Smooth muscle cell (in vitro differentiated cells): ENCODE measurements at regions not wholly inside any gene's neighbourhood (a gene's known extent, or its start where the extent isn't known, plus 50 kb on each side); places are given as distances from the start of the nearest gene placed in this dataset.

Experiments
- DNase-seq: peaks from one replicate; lab custom pipeline; 2025; ENCODE audit not compliant: unreplicated experiment; lab: John Stamatoyannopoulos, UW
- H2AFZ ChIP-seq: fragments of 200-600 bp; sonication (generic); 2 replicates; pipeline ENCODE4 v1.6.0; 2016; ENCODE audit warnings: antibody characterized with exemption, low read depth, mild to moderate bottlenecking
- H3F3A ChIP-seq: fragments of 200-600 bp; sonication (generic); 2 replicates; pipeline ENCODE4 v1.6.0; 2017; ENCODE audit warnings: antibody characterized with exemption, low read depth
- H3K27ac ChIP-seq: fragments of 200-600 bp; sonication (generic); 2 replicates; pipeline ENCODE4 v1.5.1; 2016; ENCODE audit warnings: low read depth, mild to moderate bottlenecking
- H3K27me3 ChIP-seq: fragments of 200-600 bp; sonication (generic); 2 replicates; pipeline ENCODE4 v1.6.1; 2016; ENCODE audit warnings: low read depth, mild to moderate bottlenecking
- H3K36me3 ChIP-seq: fragments of 200-600 bp; sonication (generic); 2 replicates; pipeline ENCODE4 v1.5.1; 2016; ENCODE audit warnings: low read depth
- H3K4me1 ChIP-seq: fragments of 200-600 bp; sonication (generic); 2 replicates; pipeline ENCODE4 v1.5.1; 2016; ENCODE audit warnings: low read depth
- H3K4me2 ChIP-seq: fragments of 200-600 bp; sonication (generic); 2 replicates; pipeline ENCODE4 v1.6.0; 2016; ENCODE audit warnings: mild to moderate bottlenecking
- H3K4me3 ChIP-seq: fragments of 200-600 bp; sonication (generic); 2 replicates; pipeline ENCODE4 v1.5.1; 2016; ENCODE audit warnings: mild to moderate bottlenecking
- H3K79me2 ChIP-seq: fragments of 200-600 bp; sonication (generic); 2 replicates; pipeline ENCODE4 v1.6.0; 2016; ENCODE audit warnings: low read depth, mild to moderate bottlenecking
- H3K9ac ChIP-seq: fragments of 200-600 bp; sonication (generic); 2 replicates; pipeline ENCODE4 v1.6.0; 2016; ENCODE audit warnings: low read depth
- H3K9me3 ChIP-seq: fragments of 200-600 bp; sonication (generic); replicated peaks from 2 replicates; pipeline ENCODE4 v1.5.1; 2016; ENCODE audit warnings: low read depth
- H4K20me1 ChIP-seq: fragments of 200-600 bp; sonication (generic); 2 replicates; pipeline ENCODE4 v1.6.0; 2016; ENCODE audit warnings: low read depth
- CTCF ChIP-seq: fragments of 200-600 bp; sonication (generic); IDR thresholded peaks from 2 replicates; pipeline ENCODE4 v1.5.1; 2017; ENCODE audit warnings: borderline replicate concordance, mild to moderate bottlenecking, antibody characterized with exemption; ENCODE audit not compliant: insufficient read depth, poor library complexity, severe bottlenecking
- WGBS: methylation state at CpG from one replicate; pipeline ENCODE4 v1.1.7; 2016; ENCODE audit warnings: low lambda C conversion rate; 5-methylcytosine and 5-hydroxymethylcytosine counted together

GRCh38 chr2:129653246-129653645 lies 326.2 kb upstream of the RAB6C start:
- TF ChIP-seq CTCF = no peak
- no peaks in the 10 kb centered on the region for H3K4me1 ChIP-seq
- H3K36me3 ChIP-seq = no peaks in the 10 kb centered on the region
- no peak overlapping the region for H3K4me2 ChIP-seq
- no peaks in the 10 kb centered on the region for H3K9me3 ChIP-seq
- H4K20me1 ChIP-seq = no peaks in the 10 kb centered on the region
- no peaks in the 10 kb centered on the region for H3K79me2 ChIP-seq
- H3F3A ChIP-seq = no peaks in the 10 kb centered on the region
- H3K27me3 ChIP-seq = peaks cover 3% of the 10 kb centered on the region
- no peak overlapping the region for H2AFZ ChIP-seq
- no peak overlapping the region for H3K4me3 ChIP-seq
- no peak overlapping the region for H3K9ac ChIP-seq
- DNase-seq = no peak
- H3K27ac ChIP-seq = no peak overlapping the region
- whole genome bisulfite sequencing = 79% methylated on average over 1 of the region's 2 CpGs

GRCh38 chr2:129654331-129654730 lies 325.1 kb upstream of the RAB6C start:
- Histone ChIP-seq H3K4me2 (no peak overlapping the region), H3K36me3 (no peaks in the 10 kb centered on the region), H2AFZ (no peak overlapping the region), H3K9me3 (no peaks in the 10 kb centered on the region), H4K20me1 (no peaks in the 10 kb centered on the region), H3K27me3 (peaks cover 3% of the 10 kb centered on the region), H3K9ac (no peak overlapping the region), H3K4me3 (no peak overlapping the region), H3K79me2 (no peaks in the 10 kb centered on the region), H3F3A (no peaks in the 10 kb centered on the region), H3K27ac (no peak overlapping the region), H3K4me1 (no peaks in the 10 kb centered on the region)
- DNase-seq = no peak
- TF ChIP-seq CTCF = no peak
- WGBS = 77% methylated on average over 3 of the region's 3 CpGs

- Histone ChIP-seq H3K4me3 (no peak overlapping the region), H3K4me1 (no peaks in the 10 kb centered on the region), H3F3A (no peaks in the 10 kb centered on the region), H4K20me1 (no peaks in the 10 kb centered on the region), H3K9ac (no peak overlapping the region), H3K27ac (no peak overlapping the region), H3K36me3 (no peaks in the 10 kb centered on the region), H2AFZ (no peak overlapping the region), H3K4me2 (no peak overlapping the region), H3K27me3 (peaks cover 3% of the 10 kb centered on the region), H3K9me3 (no peaks in the 10 kb centered on the region), H3K79me2 (no peaks in the 10 kb centered on the region)
- 76% methylated on average over 6 of the region's 6 CpGs for WGBS
- no peak for TF ChIP-seq CTCF
- DNase-seq = no peak
These were observed 323.3 kb upstream of the RAB6C start for GRCh38 chr2:129656081-129656598.

GRCh38 chr2:129658430-129658829 lies 321.0 kb upstream of the RAB6C start:
- Histone ChIP-seq H3K9me3 (no peaks in the 10 kb centered on the region), H3K27me3 (no peaks in the 10 kb centered on the region), H2AFZ (no peak overlapping the region), H3K27ac (no peak overlapping the region), H3K4me3 (no peak overlapping the region), H3K79me2 (no peaks in the 10 kb centered on the region), H3K36me3 (no peaks in the 10 kb centered on the region), H3K4me2 (no peak overlapping the region), H4K20me1 (no peaks in the 10 kb centered on the region), H3K4me1 (no peaks in the 10 kb centered on the region), H3F3A (no peaks in the 10 kb centered on the region), H3K9ac (no peak overlapping the region)
- no peak for TF ChIP-seq CTCF
- WGBS = 92% methylated on average over 5 of the region's 5 CpGs
- DNase-seq = no peak
